AG04449 (cell line): ENCODE measurements at regions not wholly inside any gene's neighbourhood (a gene's known extent, or its start where the extent isn't known, plus 50 kb on each side); places are given as distances from the start of the nearest gene placed in this dataset.

Experiments
- CTCF ChIA-PET: fragments of 350-600 bp; formaldehyde crosslinking; extraction: SDS; loops from one replicate; lab custom pipeline; 2021; ENCODE audit warnings: antibody characterized with exemption; lab: Yijun Ruan, JAX
- POLR2A ChIA-PET: fragments of 400-600, 350-600 bp; formaldehyde crosslinking; extraction: SDS; loops from one replicate; lab custom pipeline; 2020; ENCODE audit warnings: antibody characterized with exemption, inconsistent platforms; lab: Yijun Ruan, JAX
- DNase-seq: peaks from one replicate; pipeline ENCODE4 v3.0.0-alpha.2; 2010; ENCODE audit warnings: low read depth, low spot score
- H3K4me3 ChIP-seq: 2 replicates; pipeline ENCODE4 v1.5.1; 2011; ENCODE audit warnings: low read depth, mild to moderate bottlenecking, control low read depth, low read length
- TF ChIP-seq, protein P1 (sequence below): IDR thresholded peaks from one replicate; pipeline ENCODE4 v1.5.1; 2011; ENCODE audit warnings: mild to moderate bottlenecking, moderate library complexity, low read length, control low read depth, inconsistent platforms; ENCODE audit not compliant: insufficient read depth; ENCODE audit errors: missing control alignments

DNA sequence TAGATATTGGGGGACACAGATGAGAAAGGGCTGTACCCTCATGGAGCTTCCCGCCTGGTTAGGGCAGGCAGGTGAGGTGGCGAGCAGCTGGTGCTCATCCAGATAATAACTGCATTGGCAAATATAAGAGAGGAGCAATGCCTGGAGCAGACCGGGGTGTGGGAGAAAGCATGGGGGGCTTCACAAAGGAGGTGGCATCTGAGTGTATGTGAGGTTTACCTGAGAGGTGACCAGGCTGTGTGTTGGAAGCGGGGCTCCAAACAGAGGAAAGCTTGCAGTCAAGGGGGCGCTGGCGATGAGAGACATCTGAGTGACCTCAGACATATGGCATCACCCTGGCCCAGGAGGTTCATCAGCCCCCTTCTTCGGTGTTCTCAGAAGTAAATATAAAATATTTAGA, 72.1 kb upstream of the PMEPA1 start:
- TF ChIP-seq, protein P1, sequence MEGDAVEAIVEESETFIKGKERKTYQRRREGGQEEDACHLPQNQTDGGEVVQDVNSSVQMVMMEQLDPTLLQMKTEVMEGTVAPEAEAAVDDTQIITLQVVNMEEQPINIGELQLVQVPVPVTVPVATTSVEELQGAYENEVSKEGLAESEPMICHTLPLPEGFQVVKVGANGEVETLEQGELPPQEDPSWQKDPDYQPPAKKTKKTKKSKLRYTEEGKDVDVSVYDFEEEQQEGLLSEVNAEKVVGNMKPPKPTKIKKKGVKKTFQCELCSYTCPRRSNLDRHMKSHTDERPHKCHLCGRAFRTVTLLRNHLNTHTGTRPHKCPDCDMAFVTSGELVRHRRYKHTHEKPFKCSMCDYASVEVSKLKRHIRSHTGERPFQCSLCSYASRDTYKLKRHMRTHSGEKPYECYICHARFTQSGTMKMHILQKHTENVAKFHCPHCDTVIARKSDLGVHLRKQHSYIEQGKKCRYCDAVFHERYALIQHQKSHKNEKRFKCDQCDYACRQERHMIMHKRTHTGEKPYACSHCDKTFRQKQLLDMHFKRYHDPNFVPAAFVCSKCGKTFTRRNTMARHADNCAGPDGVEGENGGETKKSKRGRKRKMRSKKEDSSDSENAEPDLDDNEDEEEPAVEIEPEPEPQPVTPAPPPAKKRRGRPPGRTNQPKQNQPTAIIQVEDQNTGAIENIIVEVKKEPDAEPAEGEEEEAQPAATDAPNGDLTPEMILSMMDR: no peak
- no peak for DNase-seq
- ChIA-PET POLR2A (no interaction called here), CTCF (no interaction called here)
- no peak overlapping the region for H3K4me3 ChIP-seq

DNA sequence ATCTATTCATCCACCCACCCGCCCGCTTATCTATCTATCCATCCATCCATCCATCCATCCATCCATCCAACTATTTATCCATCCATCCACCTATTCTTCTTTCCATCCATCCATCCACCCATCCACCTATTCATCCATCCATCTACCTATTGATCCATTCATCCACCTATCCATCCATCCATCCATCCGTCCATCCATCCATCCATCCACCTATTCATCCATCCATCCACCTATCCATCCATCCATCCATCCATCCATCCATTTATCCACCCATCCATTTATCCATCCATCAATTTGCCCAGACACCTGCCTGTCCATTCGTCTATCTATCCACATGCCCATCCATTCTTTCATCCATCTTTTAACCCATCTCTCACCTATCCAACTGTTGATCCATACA, 71.1 kb upstream of the PMEPA1 start:
- POLR2A ChIA-PET: no interaction called here
- no peak for DNase-seq
- no peak overlapping the region for H3K4me3 ChIP-seq
- TF ChIP-seq, protein P1: no peak
- CTCF ChIA-PET: no interaction called here

DNA sequence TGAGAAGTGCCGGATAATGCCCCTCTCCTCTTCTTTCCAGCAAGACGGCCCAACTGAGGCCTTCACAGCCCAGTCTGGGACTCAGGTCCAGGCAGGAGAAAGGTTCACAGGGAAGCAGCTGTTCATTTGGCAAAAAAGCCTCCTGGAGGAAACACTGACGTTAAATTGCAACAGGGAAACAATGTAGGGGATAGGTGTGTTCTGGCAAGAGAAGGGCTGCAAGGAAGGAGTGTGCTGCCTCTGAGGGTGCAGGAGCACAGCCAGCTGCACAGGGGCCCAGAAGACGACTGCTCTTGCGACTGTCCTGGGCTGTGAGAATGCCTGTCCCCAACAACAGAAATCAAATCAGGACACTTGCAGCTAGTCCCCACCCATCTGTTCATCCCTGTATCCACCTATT, 70.6 kb upstream of the PMEPA1 start:
- POLR2A ChIA-PET: no interaction called here
- no peak overlapping the region for H3K4me3 ChIP-seq
- CTCF ChIA-PET: no interaction called here
- TF ChIP-seq, protein P1: no peak
- no peak for DNase-seq

DNA sequence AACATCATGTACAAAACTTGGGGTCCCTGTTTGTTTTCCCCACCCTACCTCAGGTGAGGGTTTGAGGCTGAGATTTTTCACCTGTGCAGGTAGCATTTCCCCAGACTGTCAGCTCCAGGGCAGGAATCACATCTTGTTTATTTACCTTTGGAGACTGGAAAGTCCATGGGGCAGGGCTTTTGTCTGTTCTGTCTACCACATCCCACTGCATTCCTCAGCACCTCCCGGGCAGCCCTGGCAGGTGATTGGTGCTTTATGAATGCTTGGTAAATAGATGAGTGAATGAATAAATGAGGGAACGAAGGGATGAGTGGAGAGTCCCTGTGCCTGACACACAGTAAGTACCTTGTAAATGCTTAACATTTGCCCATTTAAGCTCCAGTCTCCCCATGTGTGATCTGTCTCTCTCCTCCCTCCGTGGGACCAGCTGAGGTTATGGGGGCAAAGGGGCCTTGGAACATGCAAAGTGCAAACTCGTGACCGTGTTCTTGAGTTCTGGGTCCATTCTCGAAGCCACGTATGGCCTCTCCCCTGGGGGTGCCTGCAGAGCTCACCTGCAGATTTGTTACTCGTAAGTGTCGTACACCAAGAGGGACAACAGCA, 69.7 kb upstream of the PMEPA1 start:
- CTCF ChIA-PET: no interaction called here
- TF ChIP-seq, protein P1: no peak
- POLR2A ChIA-PET: no interaction called here
- no peak for DNase-seq
- H3K4me3 ChIP-seq: no peak overlapping the region

DNA sequence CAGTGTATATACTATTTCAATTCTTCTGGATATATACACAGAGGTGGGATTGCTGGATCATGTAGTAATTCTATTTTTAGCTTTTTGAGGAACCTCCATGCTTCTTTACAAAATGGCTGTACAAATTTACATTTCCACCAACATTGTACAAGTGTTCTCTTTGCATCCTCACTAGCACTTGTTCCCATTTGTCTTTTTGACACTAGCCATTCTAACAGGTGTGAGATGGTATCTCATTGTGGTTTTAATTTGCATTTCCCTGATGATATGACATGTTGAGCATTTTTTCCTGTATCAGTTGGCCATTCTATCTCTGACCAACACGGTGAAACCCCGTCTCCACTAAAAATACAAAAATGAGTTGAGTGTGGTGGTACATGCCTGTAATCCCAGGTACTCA, 68.1 kb upstream of the PMEPA1 start:
- TF ChIP-seq, protein P1: no peak
- CTCF ChIA-PET: no interaction called here
- no peak for DNase-seq
- H3K4me3 ChIP-seq: no peak overlapping the region
- POLR2A ChIA-PET: no interaction called here

DNA sequence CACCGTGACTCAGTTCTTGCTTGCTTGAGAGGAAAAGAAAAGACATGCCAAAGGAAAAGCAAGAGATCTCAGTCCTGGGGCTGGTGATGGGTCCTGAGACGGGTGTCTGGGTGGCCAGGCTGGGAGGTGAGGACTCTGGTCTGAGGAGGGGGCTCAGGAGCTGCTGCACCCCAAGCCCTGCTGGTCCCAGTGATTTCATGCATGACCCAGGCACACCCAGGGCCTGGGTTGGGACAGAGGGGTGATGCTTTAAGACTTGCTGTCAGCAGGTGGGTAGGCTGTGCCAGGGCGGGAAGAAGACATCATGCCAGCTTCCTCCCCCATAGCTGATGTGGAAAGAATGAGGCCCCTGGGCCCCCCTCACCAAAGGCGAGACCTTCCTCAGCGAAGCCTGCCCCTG, 65.1 kb upstream of the PMEPA1 start:
- CTCF ChIA-PET: no interaction called here
- no peak for DNase-seq
- TF ChIP-seq, protein P1: no peak
- POLR2A ChIA-PET: no interaction called here
- no peak overlapping the region for H3K4me3 ChIP-seq
